Mesenchymal stem cell (in vitro differentiated cells and primary cell): ENCODE measurements at regions not wholly inside any gene's neighbourhood (a gene's known extent, or its start where the extent isn't known, plus 50 kb on each side); places are given as distances from the start of the nearest gene placed in this dataset.

Experiments
- DNase-seq: peaks from one replicate; pipeline ENCODE4 v3.0.0-alpha.2; 2013
- H2AFZ ChIP-seq: one replicate; pipeline ENCODE4 v1.6.1; 2013; ENCODE audit warnings: low read depth, mild to moderate bottlenecking, control low read depth, inconsistent platforms, low read length, moderate library complexity
- H2AK5ac ChIP-seq: 2 replicates; pipeline ENCODE4 v1.6.1; 2013; ENCODE audit warnings: low read length, moderate library complexity, mild to moderate bottlenecking, inconsistent platforms; ENCODE audit not compliant: severe bottlenecking
- H2BK120ac ChIP-seq: one replicate; pipeline ENCODE4 v1.6.1; 2013; ENCODE audit warnings: low read depth, mild to moderate bottlenecking, inconsistent platforms, low read length, moderate library complexity
- H2BK12ac ChIP-seq, 2 experiments: one replicate each; pipeline ENCODE4 v1.6.1; 2013; ENCODE audit warnings: inconsistent platforms in 2 of 2, low read length in 2 of 2, mild to moderate bottlenecking in 2 of 2, moderate library complexity in 2 of 2, control low read depth in 1 of 2
- H2BK15ac ChIP-seq: one replicate; pipeline ENCODE4 v1.6.1; 2013; ENCODE audit warnings: mild to moderate bottlenecking, low read depth, inconsistent platforms; ENCODE audit not compliant: poor library complexity, severe bottlenecking
- H2BK5ac ChIP-seq: 2 replicates; pipeline ENCODE4 v1.6.1; 2013; ENCODE audit warnings: low read depth, mild to moderate bottlenecking, low read length, control low read depth, inconsistent platforms; ENCODE audit not compliant: poor library complexity, severe bottlenecking
- H3K14ac ChIP-seq, 2 experiments: one replicate each; pipeline ENCODE4 v1.6.1; 2013; ENCODE audit warnings: inconsistent platforms in 2 of 2, low read length in 2 of 2, control low read depth in 1 of 2, mild to moderate bottlenecking in 1 of 2, moderate library complexity in 1 of 2
- H3K18ac ChIP-seq, 2 experiments: one replicate each; pipeline ENCODE4 v1.6.1; 2013; ENCODE audit warnings: inconsistent platforms in 2 of 2, low read length in 2 of 2, control low read depth in 1 of 2, low read depth in 1 of 2, mild to moderate bottlenecking in 1 of 2
- H3K23ac ChIP-seq, 2 experiments: one replicate each; pipeline ENCODE4 v1.6.1; 2013; ENCODE audit warnings: inconsistent platforms in 2 of 2, low read length in 2 of 2, mild to moderate bottlenecking in 2 of 2, moderate library complexity in 2 of 2, control low read depth in 1 of 2
- H3K27ac ChIP-seq: 2 replicates; pipeline ENCODE4 v1.5.1; 2013; ENCODE audit warnings: mild to moderate bottlenecking, moderate library complexity, low read length, control low read depth, inconsistent platforms; ENCODE audit not compliant: poor library complexity, severe bottlenecking
- H3K27me3 ChIP-seq, 2 experiments: 2 replicates each; pipeline versions ENCODE4 v1.6.1 to v1.7.0; 2013; ENCODE audit warnings: low read length in 2 of 2, mild to moderate bottlenecking in 2 of 2, moderate library complexity in 2 of 2, control low read depth in 1 of 2, inconsistent platforms in 1 of 2; ENCODE audit not compliant: control insufficient read depth in 1 of 2, insufficient read depth in 1 of 2
- H3K36me3 ChIP-seq, 2 experiments: 2 replicates each; pipeline versions ENCODE4 v1.6.1 to v1.7.0; 2013; ENCODE audit warnings: low read length in 2 of 2, control low read depth in 1 of 2, inconsistent platforms in 1 of 2, low read depth in 1 of 2, mild to moderate bottlenecking in 1 of 2; ENCODE audit not compliant: insufficient read depth in 2 of 2, control insufficient read depth in 1 of 2
- H3K4ac ChIP-seq, 2 experiments: one replicate each; pipeline ENCODE4 v1.6.1; 2013; ENCODE audit warnings: inconsistent platforms in 2 of 2, low read length in 2 of 2, mild to moderate bottlenecking in 2 of 2, moderate library complexity in 2 of 2, control low read depth in 1 of 2, low read depth in 1 of 2
- H3K4me1 ChIP-seq: 2 replicates; pipeline ENCODE4 v1.6.1; 2013; ENCODE audit warnings: low read depth, low read length, control low read depth; ENCODE audit not compliant: control insufficient read depth, insufficient read depth
- H3K4me2 ChIP-seq: 2 replicates; pipeline ENCODE4 v1.6.1; 2013; ENCODE audit warnings: low read length, mild to moderate bottlenecking, inconsistent platforms; ENCODE audit not compliant: poor library complexity, severe bottlenecking
- H3K4me3 ChIP-seq, 2 experiments: 2 replicates each; pipeline versions ENCODE4 v1.5.1 to v1.7.0; 2013; ENCODE audit warnings: low read length in 2 of 2, mild to moderate bottlenecking in 2 of 2, control low read depth in 1 of 2, low read depth in 1 of 2; ENCODE audit not compliant: insufficient read depth in 1 of 2
- H3K79me1 ChIP-seq: replicated peaks from 2 replicates; pipeline ENCODE4 v1.6.1; 2013; ENCODE audit warnings: mild to moderate bottlenecking, control low read depth, low read length, inconsistent platforms; ENCODE audit not compliant: poor library complexity, severe bottlenecking
- H3K9ac ChIP-seq: 2 replicates; pipeline ENCODE4 v1.7.0; 2013; ENCODE audit warnings: mild to moderate bottlenecking, low read length, moderate library complexity
- H3K9me3 ChIP-seq: 2 replicates; pipeline ENCODE4 v1.7.0; 2013; ENCODE audit warnings: mild to moderate bottlenecking, low read length; ENCODE audit not compliant: control insufficient read depth
- H4K8ac ChIP-seq: one replicate; pipeline ENCODE4 v1.6.1; 2013; ENCODE audit warnings: inconsistent platforms, mild to moderate bottlenecking, low read length, moderate library complexity
- H4K91ac ChIP-seq: one replicate; pipeline ENCODE4 v1.6.1; 2013; ENCODE audit warnings: mild to moderate bottlenecking, low read length, inconsistent platforms
- WGBS: methylation state at CpG from one replicate; pipeline ENCODE4 v1.1.7; 2013; ENCODE audit warnings: mixed read lengths; 5-methylcytosine and 5-hydroxymethylcytosine counted together

DNA sequence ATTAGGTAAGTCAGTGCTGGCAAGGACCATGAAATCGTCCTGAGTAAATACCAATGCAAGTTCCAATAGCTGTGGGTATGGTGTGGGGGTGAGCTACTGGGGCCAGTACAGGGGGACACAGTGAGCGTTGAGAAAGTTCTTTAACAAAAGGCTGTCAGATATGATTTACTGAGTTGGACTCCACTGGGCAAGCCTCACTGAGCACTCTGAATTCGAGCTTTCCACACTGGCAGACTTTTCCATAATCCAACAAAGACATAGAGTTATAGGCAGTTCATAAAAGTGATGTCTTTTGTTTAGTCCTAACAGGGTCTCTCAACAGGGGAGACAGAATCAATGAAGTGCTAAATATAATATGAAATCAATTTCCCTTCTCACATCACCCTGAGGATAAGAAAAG, 489.0 kb downstream of the KCNJ2 start:
- Histone ChIP-seq H3K4me1 (peaks cover 2% of the 10 kb centered on the region), H2BK15ac (no peak overlapping the region), H4K8ac (no peak overlapping the region), H3K14ac (no peak overlapping the region), H3K79me1 (no peaks in the 10 kb centered on the region), H2BK5ac (no peak overlapping the region), H3K4me3 (no peak overlapping the region), H3K27ac (no peak overlapping the region), H3K4ac (no peak overlapping the region), H3K9me3 (no peaks in the 10 kb centered on the region), H3K36me3 (no peaks in the 10 kb centered on the region), H2BK120ac (no peak overlapping the region), H2AK5ac (peak overlapping the region; percentile 25), H2AFZ (no peak overlapping the region), H4K91ac (no peak overlapping the region), H3K18ac (no peak overlapping the region), H3K9ac (no peak overlapping the region), H3K23ac (no peak overlapping the region), H3K4me2 (no peak overlapping the region), H3K27me3 (no peaks in the 10 kb centered on the region), H2BK12ac (no peak overlapping the region)
- WGBS, result 85% methylated on average over 2 of the region's 3 CpGs
- no peak for DNase-seq

DNA sequence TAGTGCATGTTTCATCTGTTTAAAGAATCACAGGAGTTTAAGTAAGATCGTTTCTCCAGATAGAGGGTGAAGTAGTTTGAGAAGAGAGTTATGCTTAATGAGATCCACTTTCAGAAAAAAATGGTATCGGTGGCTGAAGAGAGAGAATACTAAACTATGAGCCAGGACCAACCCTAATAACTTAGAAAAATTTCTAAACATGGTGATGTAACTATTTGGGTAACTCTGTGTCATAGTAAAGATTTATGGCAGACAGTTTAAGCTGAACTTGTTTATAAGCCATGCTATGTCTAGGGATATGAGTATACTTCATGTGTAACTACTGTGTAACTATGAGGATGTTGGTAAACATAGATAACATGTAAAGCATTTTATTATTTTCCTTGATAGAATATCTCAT, 489.5 kb downstream of the KCNJ2 start:
- H3K9me3 ChIP-seq, result no peaks in the 10 kb centered on the region
- H2BK15ac ChIP-seq, result no peak overlapping the region

DNA sequence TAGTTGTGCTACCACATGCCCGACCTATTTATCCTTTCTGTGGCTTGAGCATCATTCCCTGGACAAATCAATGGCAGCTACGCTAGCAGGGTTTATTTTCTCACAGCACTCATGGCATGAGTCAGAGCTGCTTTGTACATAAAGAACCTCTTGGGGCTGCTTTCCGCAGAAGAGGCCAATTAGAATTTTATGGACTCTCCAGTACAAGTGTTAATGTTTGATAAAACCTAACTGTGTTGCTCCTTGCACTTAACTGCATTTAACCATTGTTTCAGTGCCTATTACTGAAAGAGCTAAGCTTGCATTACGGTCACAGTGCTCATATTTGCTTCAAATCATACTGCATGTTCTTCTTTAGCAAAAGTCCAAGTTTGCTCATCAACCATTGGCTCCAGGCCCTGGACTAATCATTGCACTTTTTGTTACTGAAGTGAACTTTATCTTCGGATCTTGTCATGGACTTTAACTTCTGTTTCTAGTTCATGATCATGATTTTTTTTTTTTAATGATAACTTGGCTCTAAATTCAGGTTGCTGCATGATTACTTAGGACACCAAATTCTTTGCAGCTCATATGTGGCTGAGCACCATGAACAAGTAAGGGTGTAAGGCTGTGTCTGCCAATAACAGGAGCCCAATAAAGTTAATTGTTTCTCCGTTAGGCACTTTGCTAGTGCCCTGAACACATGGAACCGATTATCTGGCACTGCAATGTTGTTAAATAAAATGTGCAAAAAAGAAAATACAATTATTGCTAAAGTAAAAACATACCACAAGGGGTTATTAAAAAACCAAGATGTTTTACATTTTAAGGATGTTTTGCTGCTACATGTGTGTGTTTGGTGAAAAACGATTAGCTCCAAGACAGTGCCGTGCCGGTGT, 492.2 kb downstream of the KCNJ2 start:
- Histone ChIP-seq H2BK15ac (no peak overlapping the region), H3K27me3 (no peaks in the 10 kb centered on the region), H3K23ac (no peak overlapping the region), H3K4me2 (peak overlapping the region; percentile 36), H3K4me1 (peaks cover 2% of the 10 kb centered on the region), H3K4ac (no peak overlapping the region), H4K8ac (no peak overlapping the region), H2BK120ac (no peak overlapping the region), H2AK5ac (no peak overlapping the region), H3K79me1 (no peaks in the 10 kb centered on the region), H3K14ac (no peak overlapping the region), H3K27ac (peak overlapping the region; percentile 54), H2AFZ (no peak overlapping the region), H3K4me3 (peak overlapping the region in 1 of 2 experiments; percentile 13), H3K9me3 (no peaks in the 10 kb centered on the region), H3K36me3 (no peaks in the 10 kb centered on the region), H4K91ac (no peak overlapping the region), H2BK5ac (no peak overlapping the region), H3K9ac (no peak overlapping the region), H3K18ac (no peak overlapping the region), H2BK12ac (no peak overlapping the region)
- 64% methylated on average over 8 of the region's 10 CpGs for WGBS
- DNase-seq, result peak; percentile 55

More for the DNA sequence above, 489.5 kb downstream of the KCNJ2 start:
- no peak overlapping the region for H3K18ac ChIP-seq
- no peak overlapping the region for H4K8ac ChIP-seq
- DNase-seq, result peak; percentile 7
- no peak overlapping the region for H3K23ac ChIP-seq
- H3K27ac ChIP-seq, result no peak overlapping the region
- no peak overlapping the region for H3K14ac ChIP-seq
- no peak overlapping the region for H4K91ac ChIP-seq
- no peak overlapping the region for H3K4me2 ChIP-seq
- no peak overlapping the region for H3K9ac ChIP-seq
- H3K79me1 ChIP-seq, result no peaks in the 10 kb centered on the region
- no peak overlapping the region for H2BK12ac ChIP-seq
- no peaks in the 10 kb centered on the region for H3K27me3 ChIP-seq
- no peak overlapping the region for H3K4ac ChIP-seq
- no peaks in the 10 kb centered on the region for H3K36me3 ChIP-seq
- H2BK5ac ChIP-seq, result no peak overlapping the region
- no peak overlapping the region for H3K4me3 ChIP-seq
- H2AK5ac ChIP-seq, result no peak overlapping the region
- WGBS, result 71% methylated on average over 1 of the region's 2 CpGs
- H3K4me1 ChIP-seq, result peaks cover 2% of the 10 kb centered on the region
- H2BK120ac ChIP-seq, result no peak overlapping the region
- H2AFZ ChIP-seq, result no peak overlapping the region

DNA sequence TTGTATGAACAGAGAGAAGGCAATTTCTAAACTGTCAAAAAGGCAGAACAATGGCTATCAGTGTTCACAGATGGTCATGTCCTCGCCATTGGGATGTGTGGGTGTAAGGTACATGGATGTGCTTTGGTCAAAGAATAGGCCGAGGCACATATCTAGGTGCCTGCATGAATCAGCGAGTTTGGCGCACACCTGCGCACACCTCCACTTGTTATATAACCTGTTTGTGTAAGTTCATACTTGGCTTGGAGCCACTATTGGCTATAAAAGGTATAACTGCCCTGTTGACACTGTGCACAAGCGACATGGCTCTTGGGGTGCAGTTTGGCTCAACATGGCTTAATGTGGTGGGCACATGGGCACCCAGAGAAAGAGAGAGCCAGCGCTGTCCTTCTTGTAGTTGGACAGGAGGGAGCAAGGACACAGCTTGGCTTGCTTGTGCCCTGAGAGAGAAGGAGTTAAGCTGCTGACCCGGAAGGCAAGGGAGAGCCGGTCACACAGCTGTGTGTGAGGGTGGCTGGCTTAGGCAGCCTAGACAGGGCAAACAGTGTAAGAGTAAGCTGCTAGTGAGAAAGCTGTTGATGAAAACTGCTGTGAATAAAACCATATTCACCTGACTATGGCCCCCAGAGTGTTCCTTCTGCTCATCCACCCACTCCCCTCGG, 499.1 kb downstream of the KCNJ2 start:
- Histone ChIP-seq H2AK5ac (no peak overlapping the region), H3K4ac (no peak overlapping the region), H3K36me3 (no peaks in the 10 kb centered on the region), H2BK15ac (no peak overlapping the region), H3K79me1 (no peaks in the 10 kb centered on the region), H3K9ac (no peak overlapping the region), H4K91ac (peak overlapping the region; percentile 37), H2AFZ (no peak overlapping the region), H2BK5ac (no peak overlapping the region), H3K9me3 (no peaks in the 10 kb centered on the region), H3K27me3 (peaks cover 0 to 3% of the 10 kb centered on the region in 2 experiments), H2BK12ac (no peak overlapping the region), H3K18ac (no peak overlapping the region), H4K8ac (no peak overlapping the region), H3K4me3 (no peak overlapping the region), H3K14ac (no peak overlapping the region), H3K27ac (no peak overlapping the region), H3K4me2 (no peak overlapping the region), H2BK120ac (no peak overlapping the region), H3K4me1 (peaks cover 2% of the 10 kb centered on the region), H3K23ac (no peak overlapping the region)
- 89% methylated on average over 10 of the region's 10 CpGs for WGBS
- DNase-seq, result no peak
